K562 (cell line): ENCODE measurements at regions not wholly inside any gene's neighbourhood (a gene's known extent, or its start where the extent isn't known, plus 50 kb on each side); places are given as distances from the start of the nearest gene placed in this dataset.

Experiments used
- ATAC-seq: fragments of 200-7000 bp; cut with Tn5 transposase; 3 replicates; pipeline ENCODE4 v1.9.1; 2020; ENCODE audit warnings: moderate library complexity
- BruUV-seq: library from RNA; stranded (reverse); fragments of 400-500 nt; replicated peaks from 2 replicates; lab custom pipeline; 2021; lab: Mats Ljungman, UMichigan
- CTCF ChIA-PET: fragments of 300-600 bp; formaldehyde crosslinking; extraction: SDS; loops from one replicate; lab custom pipeline; 2021; ENCODE audit warnings: low intra/inter-chr PET ratio; lab: Yijun Ruan, JAX
- POLR2A ChIA-PET: fragments of 300-600, 350-650 bp; sonication (Branson Sonifier 250); formaldehyde crosslinking; extraction: SDS; loops from one replicate; lab custom pipeline; 2021; ENCODE audit warnings: antibody characterized with exemption, inconsistent platforms; lab: Yijun Ruan, JAX
- DNase-seq, 4 experiments: peaks; one replicate each; pipeline versions ENCODE4 v3.0.0 to v3.0.0-alpha.2; 2011 to 2018; ENCODE audit warnings: low spot score in 3 of 4, mixed read lengths in 3 of 4; ENCODE audit errors: extremely low read depth in 1 of 4
- FAIRE-seq: peaks from 2 replicates; lab custom pipeline; 2011; peaks lifted over from hg19 to GRCh38; lab: Jason Lieb, UNC
- H2AFZ ChIP-seq: 2 replicates; pipeline ENCODE4 v1.6.0; 2011; ENCODE audit warnings: low read depth, low read length, control low read depth, inconsistent platforms
- H3K27ac ChIP-seq: fragments of 200-600 bp; 3 replicates; pipeline ENCODE4 v1.8.0; 2011; ENCODE audit warnings: low read depth, mild to moderate bottlenecking, control low read depth, inconsistent platforms, low read length, moderate library complexity, mixed read lengths; ENCODE audit errors: extremely low read depth
- H3K27me3 ChIP-seq, 2 experiments: fragments of 300-600 bp in 1 of 2; 2 replicates in 1 of 2; 3 replicates in 1 of 2; pipeline versions ENCODE4 v1.6.0 to v1.8.0; 2011; ENCODE audit warnings: inconsistent platforms in 2 of 2, low read length in 2 of 2, mild to moderate bottlenecking in 1 of 2, mixed read lengths in 1 of 2, moderate library complexity in 1 of 2; ENCODE audit not compliant: control insufficient read depth in 2 of 2, insufficient read depth in 2 of 2
- H3K36me3 ChIP-seq: fragments of 300-600 bp; 3 replicates; pipeline ENCODE4 v1.8.0; 2011; ENCODE audit warnings: mild to moderate bottlenecking, low read length, inconsistent platforms; ENCODE audit not compliant: control insufficient read depth, insufficient read depth
- H3K4me1 ChIP-seq, 2 experiments: fragments of 200-600 bp in 1 of 2; replicated peaks in 1 of 2; 2 replicates in 1 of 2; 3 replicates in 1 of 2; pipeline versions ENCODE4 v1.5.1 to v1.8.0; 2011; ENCODE audit warnings: inconsistent platforms in 2 of 2, low read length in 2 of 2, mild to moderate bottlenecking in 1 of 2, mixed read lengths in 1 of 2, moderate library complexity in 1 of 2; ENCODE audit not compliant: control insufficient read depth in 2 of 2, insufficient read depth in 2 of 2
- H3K4me2 ChIP-seq: 2 replicates; pipeline ENCODE4 v1.6.1; 2011; ENCODE audit warnings: low read length, control low read depth, inconsistent platforms, mixed read lengths; ENCODE audit not compliant: insufficient read depth
- H3K4me3 ChIP-seq: fragments of 200-600 bp; sonication (generic), shearing (Covaris generic); 2 replicates; pipeline ENCODE4 v1.5.1; 2016; ENCODE audit warnings: control low read depth, inconsistent platforms
- H3K79me2 ChIP-seq: fragments of 200-600 bp; 3 replicates; pipeline ENCODE4 v1.8.0; 2011; ENCODE audit warnings: low read length, inconsistent platforms; ENCODE audit not compliant: control insufficient read depth, insufficient read depth
- H3K9ac ChIP-seq, 2 experiments: 2 replicates each; pipeline versions ENCODE4 v1.6.0 to v1.6.1; 2011; ENCODE audit warnings: low read depth in 2 of 2, low read length in 2 of 2, control low read depth in 1 of 2, inconsistent platforms in 1 of 2, mild to moderate bottlenecking in 1 of 2, mixed read lengths in 1 of 2; ENCODE audit not compliant: insufficient read depth in 1 of 2
- H3K9me1 ChIP-seq: one replicate; pipeline ENCODE4 v1.6.0; 2011; ENCODE audit warnings: inconsistent platforms, mild to moderate bottlenecking, low read length, moderate library complexity; ENCODE audit not compliant: control insufficient read depth, insufficient read depth
- H3K9me3 ChIP-seq: replicated peaks from 2 replicates; pipeline ENCODE4 v1.5.1; 2011; ENCODE audit warnings: low read depth, low read length, inconsistent platforms; ENCODE audit not compliant: control insufficient read depth, insufficient read depth
- H4K20me1 ChIP-seq: replicated peaks from 2 replicates; pipeline ENCODE4 v1.6.1; 2011; ENCODE audit warnings: low read length, inconsistent platforms, mixed read lengths; ENCODE audit not compliant: control insufficient read depth, insufficient read depth
- BRF1 ChIP-seq: IDR thresholded peaks from 3 replicates; pipeline ENCODE4 v1.6.1; 2011; ENCODE audit warnings: borderline replicate concordance, mild to moderate bottlenecking; ENCODE audit not compliant: insufficient read length; ENCODE audit errors: extremely low read depth
- CC2D1A ChIP-seq: fragments of 450-650 bp; IDR thresholded peaks from 2 replicates; pipeline ENCODE4 v1.6.1; 2017; ENCODE audit warnings: mild to moderate bottlenecking
- ERF ChIP-seq: fragments of 450-650 bp; formaldehyde crosslinking; IDR thresholded peaks from 2 replicates; pipeline ENCODE4 v1.4.0; 2020; ENCODE audit warnings: mild to moderate bottlenecking, mixed read lengths
- ESRRB ChIP-seq: fragments of 250-450 bp; sonication (Bioruptor Pico); IDR thresholded peaks from 2 replicates; pipeline ENCODE4 v1.5.0; 2020; ENCODE audit warnings: mild to moderate bottlenecking, moderate library complexity, borderline replicate concordance
- ILK ChIP-seq: fragments of 450-650 bp; IDR thresholded peaks from 2 replicates; pipeline ENCODE4 v1.6.1; 2016; ENCODE audit warnings: missing genetic modification characterization, low read depth, mild to moderate bottlenecking, missing compliant biosample characterization, moderate library complexity, borderline replicate concordance
- SLC30A9 ChIP-seq: fragments of 250-450 bp; sonication (Bioruptor Pico); IDR thresholded peaks from 2 replicates; pipeline ENCODE4 v1.8.0; 2022; ENCODE audit warnings: mild to moderate bottlenecking, moderate library complexity
- SMC3 ChIP-seq: conservative IDR thresholded peaks from 2 replicates; pipeline ENCODE4 v1.6.1; 2011; ENCODE audit warnings: low read depth, low read length, improper control_type of control experiment; ENCODE audit not compliant: insufficient read depth
- ZBTB8A ChIP-seq: fragments of 450-650 bp; IDR thresholded peaks from 2 replicates; pipeline ENCODE4 v1.6.1; 2018; ENCODE audit warnings: mild to moderate bottlenecking, moderate library complexity; ENCODE audit not compliant: partially characterized antibody
- ZNF354B ChIP-seq: fragments of 250-450 bp; sonication (Bioruptor Pico); IDR thresholded peaks from 2 replicates; pipeline ENCODE4 v1.4.0; 2020
- ZNF444 ChIP-seq: fragments of 250-450 bp; sonication (Bioruptor Pico); IDR thresholded peaks from 2 replicates; pipeline ENCODE4 v1.4.0; 2020; ENCODE audit warnings: mild to moderate bottlenecking, moderate library complexity
- ZNF780A ChIP-seq: fragments of 250-450 bp; sonication (Bioruptor Pico); IDR thresholded peaks from 2 replicates; pipeline ENCODE4 v1.5.0; 2021; ENCODE audit warnings: mild to moderate bottlenecking
- WGBS: fragments of 100-300 bp; shearing (Covaris generic); methylation state at CpG from one replicate; pipeline ENCODE4 v1.1.6; 2016; ENCODE audit warnings: low coverage, mixed read lengths; ENCODE audit not compliant: insufficient coverage; ENCODE audit errors: missing lambda C conversion rate; 5-methylcytosine and 5-hydroxymethylcytosine counted together
- in situ Hi-C: fragments of 300-500 bp; cut with MboI; formaldehyde crosslinking; loops from 4 replicates; pipeline ENCODE4 v1.15.0; 2018; ENCODE audit warnings: inconsistent platforms, mixed read lengths
- intact Hi-C: fragments of 100-400 bp; cut with micrococcal nuclease; formaldehyde crosslinking; loops from 2 replicates; pipeline ENCODE4 v1.14.2; 2022
- TF ChIP-seq, protein P1 (sequence below): fragments of 450-650 bp; formaldehyde crosslinking; IDR thresholded peaks from 2 replicates; pipeline ENCODE4 v1.4.0; 2020; ENCODE audit warnings: mild to moderate bottlenecking, mixed read lengths
- TF ChIP-seq, protein P2 (sequence below): sonication (generic); formaldehyde crosslinking; IDR thresholded peaks from 2 replicates; pipeline ENCODE4 v1.8.1; 2023; ENCODE audit warnings: mild to moderate bottlenecking, missing genetic modification reagents

DNA sequence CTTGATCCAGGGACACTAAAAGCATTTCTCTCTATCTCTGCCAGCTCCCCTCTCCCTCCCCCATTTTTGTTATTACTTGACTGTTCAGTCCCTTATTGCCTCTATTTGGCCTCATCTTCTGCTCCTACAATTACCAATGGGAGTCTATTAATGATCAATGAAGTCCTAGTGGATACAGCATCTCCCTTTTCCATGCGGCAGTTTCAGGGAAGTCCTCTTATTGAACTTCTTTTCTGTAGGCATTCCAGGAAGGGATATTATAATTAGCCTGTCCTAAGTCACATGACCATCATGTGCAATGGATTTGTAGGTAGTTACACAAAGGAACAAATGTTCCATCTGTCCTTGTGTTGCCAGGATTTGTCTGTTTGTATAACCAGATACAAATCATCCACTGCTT lies 495.1 kb upstream of the CNTNAP5 start:
- no peak overlapping the region for H3K4me2 ChIP-seq
- H3K27me3 ChIP-seq, result no peaks in the 10 kb centered on the region
- DNase-seq (no peak), ATAC-seq (no peak), FAIRE-seq (no peak)
- no peaks in the 10 kb centered on the region for H3K79me2 ChIP-seq
- no peaks in the 10 kb centered on the region for H3K36me3 ChIP-seq
- ChIA-PET POLR2A (no interaction called here), CTCF (no interaction called here)
- H3K4me3 ChIP-seq, result no peak overlapping the region
- no peaks in the 10 kb centered on the region for H3K9me3 ChIP-seq
- H3K9me1 ChIP-seq, result no peaks in the 10 kb centered on the region
- H2AFZ ChIP-seq, result no peak overlapping the region
- 0% methylated on average over 1 of the region's 1 CpG for WGBS
- H4K20me1 ChIP-seq, result no peaks in the 10 kb centered on the region
- no TSS peak for BruUV-seq
- H3K27ac ChIP-seq, result no peak overlapping the region
- H3K9ac ChIP-seq, result no peak overlapping the region
- intact Hi-C loops, result no loop called here
- in situ Hi-C loops, result no loop called here
- H3K4me1 ChIP-seq, result no peaks in the 10 kb centered on the region
- TF ChIP-seq ILK, result no peak
- TF ChIP-seq, protein P1, sequence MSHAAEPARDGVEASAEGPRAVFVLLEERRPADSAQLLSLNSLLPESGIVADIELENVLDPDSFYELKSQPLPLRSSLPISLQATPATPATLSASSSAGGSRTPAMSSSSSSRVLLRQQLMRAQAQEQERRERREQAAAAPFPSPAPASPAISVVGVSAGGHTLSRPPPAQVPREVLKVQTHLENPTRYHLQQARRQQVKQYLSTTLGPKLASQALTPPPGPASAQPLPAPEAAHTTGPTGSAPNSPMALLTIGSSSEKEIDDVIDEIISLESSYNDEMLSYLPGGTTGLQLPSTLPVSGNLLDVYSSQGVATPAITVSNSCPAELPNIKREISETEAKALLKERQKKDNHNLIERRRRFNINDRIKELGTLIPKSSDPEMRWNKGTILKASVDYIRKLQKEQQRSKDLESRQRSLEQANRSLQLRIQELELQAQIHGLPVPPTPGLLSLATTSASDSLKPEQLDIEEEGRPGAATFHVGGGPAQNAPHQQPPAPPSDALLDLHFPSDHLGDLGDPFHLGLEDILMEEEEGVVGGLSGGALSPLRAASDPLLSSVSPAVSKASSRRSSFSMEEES (CRISPR knock-in tag), result 0 out of 2 replicates have a peak, but pooled peaks have one; percentile 24

DNA sequence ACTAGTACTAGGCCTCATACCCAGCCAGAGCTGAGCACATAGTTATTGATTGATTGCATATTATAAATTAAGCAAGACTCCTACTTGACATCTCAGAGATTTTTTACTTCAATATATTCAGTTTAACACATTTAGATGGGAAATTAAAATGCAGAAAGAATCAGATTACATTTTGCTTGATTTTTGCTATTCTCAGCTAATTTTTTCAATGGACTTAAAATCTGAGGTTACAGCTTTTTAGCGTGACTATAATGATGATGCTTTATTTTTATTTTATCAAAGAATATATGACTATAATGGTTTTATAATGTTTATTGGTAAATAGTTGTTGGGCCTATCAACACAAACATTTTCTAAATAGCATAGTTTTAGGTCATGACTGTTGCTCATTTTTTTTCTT lies 493.0 kb upstream of the CNTNAP5 start:
- 6% methylated on average over 1 of the region's 1 CpG for WGBS
- ChIA-PET CTCF (no interaction called here), POLR2A (no interaction called here)
- no peak overlapping the region for H3K4me2 ChIP-seq
- intact Hi-C loops (no loop called here), in situ Hi-C loops (no loop called here)
- no peaks in the 10 kb centered on the region for H3K79me2 ChIP-seq
- H3K9me3 ChIP-seq, result no peaks in the 10 kb centered on the region
- FAIRE-seq (no peak), DNase-seq (no peak), ATAC-seq (no peak)
- H3K36me3 ChIP-seq, result no peaks in the 10 kb centered on the region
- no peaks in the 10 kb centered on the region for H3K9me1 ChIP-seq
- H3K9ac ChIP-seq, result no peak overlapping the region
- H2AFZ ChIP-seq, result no peak overlapping the region
- no peaks in the 10 kb centered on the region for H4K20me1 ChIP-seq
- H3K27me3 ChIP-seq, result no peaks in the 10 kb centered on the region
- H3K27ac ChIP-seq, result no peak overlapping the region
- no peaks in the 10 kb centered on the region for H3K4me1 ChIP-seq
- no peak overlapping the region for H3K4me3 ChIP-seq
- no TSS peak for BruUV-seq
- TF ChIP-seq ZNF444 (no peak), ESRRB (CRISPR knock-in tag) (no peak), ERF (CRISPR knock-in tag) (no peak), ZNF780A (no peak), BRF1 (no peak), ZNF354B (CRISPR knock-in tag) (no peak), SMC3 (no peak), ZBTB8A (no peak), CC2D1A (no peak), SLC30A9 (CRISPR knock-in tag) (no peak)
- TF ChIP-seq, protein P2, sequence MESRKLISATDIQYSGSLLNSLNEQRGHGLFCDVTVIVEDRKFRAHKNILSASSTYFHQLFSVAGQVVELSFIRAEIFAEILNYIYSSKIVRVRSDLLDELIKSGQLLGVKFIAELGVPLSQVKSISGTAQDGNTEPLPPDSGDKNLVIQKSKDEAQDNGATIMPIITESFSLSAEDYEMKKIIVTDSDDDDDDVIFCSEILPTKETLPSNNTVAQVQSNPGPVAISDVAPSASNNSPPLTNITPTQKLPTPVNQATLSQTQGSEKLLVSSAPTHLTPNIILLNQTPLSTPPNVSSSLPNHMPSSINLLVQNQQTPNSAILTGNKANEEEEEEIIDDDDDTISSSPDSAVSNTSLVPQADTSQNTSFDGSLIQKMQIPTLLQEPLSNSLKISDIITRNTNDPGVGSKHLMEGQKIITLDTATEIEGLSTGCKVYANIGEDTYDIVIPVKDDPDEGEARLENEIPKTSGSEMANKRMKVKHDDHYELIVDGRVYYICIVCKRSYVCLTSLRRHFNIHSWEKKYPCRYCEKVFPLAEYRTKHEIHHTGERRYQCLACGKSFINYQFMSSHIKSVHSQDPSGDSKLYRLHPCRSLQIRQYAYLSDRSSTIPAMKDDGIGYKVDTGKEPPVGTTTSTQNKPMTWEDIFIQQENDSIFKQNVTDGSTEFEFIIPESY (CRISPR knock-in tag), result no peak
